GM21515 (cell line): ENCODE measurements at regions not wholly inside any gene's neighbourhood (a gene's known extent, or its start where the extent isn't known, plus 50 kb on each side); places are given as distances from the start of the nearest gene placed in this dataset.

Source experiments
- ATAC-seq: cut with Tn5 transposase; IDR thresholded peaks from one replicate; pipeline ENCODE4 v1.9.1; 2021; ENCODE audit not compliant: unreplicated experiment

GRCh38 chr2:196383799-196384198, 212.4 kb upstream of the STK17B start:
- ATAC-seq: no peak

DNA sequence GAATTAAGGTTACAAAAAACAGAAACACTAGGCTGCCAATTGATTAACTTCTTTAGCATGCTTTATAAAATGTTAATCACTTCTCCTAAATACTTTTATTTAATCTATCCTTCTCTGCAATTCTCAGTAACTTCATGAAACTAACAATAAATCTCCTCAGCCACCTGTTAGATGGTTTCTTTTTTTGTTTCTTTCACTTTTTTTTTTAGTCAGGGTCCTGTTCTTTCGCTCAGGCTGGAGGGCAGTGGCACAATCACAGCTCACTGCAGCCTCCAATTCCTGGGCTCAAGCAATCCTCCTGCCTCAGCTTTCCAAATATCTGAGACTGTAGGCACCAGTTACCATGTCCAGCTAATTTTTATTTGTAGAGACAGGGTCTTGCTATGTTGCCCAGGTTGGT, 213.4 kb upstream of the STK17B start:
- peak; percentile 50 for ATAC-seq

- ATAC-seq: no peak
These were observed 218.3 kb upstream of the STK17B start for GRCh38 chr2:196389670-196390069.

DNA sequence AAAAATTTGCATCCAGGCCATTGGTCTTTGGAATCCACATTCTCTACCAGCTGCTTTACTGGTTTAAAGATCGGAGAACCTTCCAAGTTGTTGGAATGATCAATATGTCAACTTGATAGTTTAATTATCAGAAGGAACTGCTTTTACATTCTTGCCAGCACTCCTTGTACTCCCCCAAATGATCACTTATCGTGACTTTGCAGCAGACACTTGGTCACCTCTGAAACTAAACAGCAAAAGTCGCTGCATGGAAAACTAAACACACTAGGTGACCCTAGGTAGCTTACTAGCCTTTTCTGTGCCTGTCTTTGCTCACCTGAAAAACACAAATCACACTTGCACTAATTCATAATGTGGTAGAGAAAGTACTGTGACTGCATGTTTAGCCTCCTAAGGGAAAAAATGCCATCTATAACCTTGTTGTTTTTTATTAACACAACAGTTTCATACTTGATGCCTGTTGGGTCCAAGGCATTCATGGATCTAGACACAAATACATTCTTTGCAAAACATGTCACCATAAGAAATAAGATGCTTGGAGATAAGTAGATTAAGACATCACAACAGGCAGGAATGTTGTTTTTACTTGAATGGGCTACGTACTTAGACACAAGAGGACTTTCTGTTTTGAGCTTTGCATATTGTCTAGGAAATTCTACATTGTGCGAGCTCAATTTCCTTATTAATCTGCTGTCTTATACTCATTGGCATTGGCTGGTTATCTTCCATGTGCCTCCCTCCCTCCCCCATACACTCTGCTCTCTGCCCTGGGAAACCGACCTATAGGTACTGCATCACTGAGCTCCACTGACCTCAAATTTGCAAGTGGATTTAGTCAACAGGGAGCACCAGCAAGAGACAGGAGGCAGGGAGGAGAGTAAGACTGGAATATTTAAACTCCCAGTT, 219.1 kb upstream of the STK17B start:
- ATAC-seq: no peak

GRCh38 chr2:196391149-196391479, 219.7 kb upstream of the STK17B start:
- ATAC-seq: no peak

DNA sequence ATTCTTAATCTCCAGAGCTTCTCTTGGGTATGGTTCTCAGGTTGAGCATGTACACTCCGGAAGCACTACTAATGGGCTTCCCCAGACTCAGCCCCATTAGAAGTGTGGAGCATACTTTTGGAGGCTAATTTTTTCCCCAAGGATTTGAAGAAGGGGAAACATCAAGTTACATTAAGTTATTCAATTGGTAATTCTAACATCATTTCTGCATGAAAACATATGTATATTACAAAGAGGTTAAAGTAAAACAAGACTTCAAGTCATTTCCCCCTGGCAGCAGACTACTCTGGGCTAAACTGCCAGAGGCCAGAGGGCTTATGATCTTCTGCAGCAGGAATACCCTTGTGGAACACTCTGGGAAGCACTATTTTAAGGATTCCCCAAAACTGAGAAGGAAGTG, 227.7 kb upstream of the STK17B start:
- ATAC-seq: no peak

DNA sequence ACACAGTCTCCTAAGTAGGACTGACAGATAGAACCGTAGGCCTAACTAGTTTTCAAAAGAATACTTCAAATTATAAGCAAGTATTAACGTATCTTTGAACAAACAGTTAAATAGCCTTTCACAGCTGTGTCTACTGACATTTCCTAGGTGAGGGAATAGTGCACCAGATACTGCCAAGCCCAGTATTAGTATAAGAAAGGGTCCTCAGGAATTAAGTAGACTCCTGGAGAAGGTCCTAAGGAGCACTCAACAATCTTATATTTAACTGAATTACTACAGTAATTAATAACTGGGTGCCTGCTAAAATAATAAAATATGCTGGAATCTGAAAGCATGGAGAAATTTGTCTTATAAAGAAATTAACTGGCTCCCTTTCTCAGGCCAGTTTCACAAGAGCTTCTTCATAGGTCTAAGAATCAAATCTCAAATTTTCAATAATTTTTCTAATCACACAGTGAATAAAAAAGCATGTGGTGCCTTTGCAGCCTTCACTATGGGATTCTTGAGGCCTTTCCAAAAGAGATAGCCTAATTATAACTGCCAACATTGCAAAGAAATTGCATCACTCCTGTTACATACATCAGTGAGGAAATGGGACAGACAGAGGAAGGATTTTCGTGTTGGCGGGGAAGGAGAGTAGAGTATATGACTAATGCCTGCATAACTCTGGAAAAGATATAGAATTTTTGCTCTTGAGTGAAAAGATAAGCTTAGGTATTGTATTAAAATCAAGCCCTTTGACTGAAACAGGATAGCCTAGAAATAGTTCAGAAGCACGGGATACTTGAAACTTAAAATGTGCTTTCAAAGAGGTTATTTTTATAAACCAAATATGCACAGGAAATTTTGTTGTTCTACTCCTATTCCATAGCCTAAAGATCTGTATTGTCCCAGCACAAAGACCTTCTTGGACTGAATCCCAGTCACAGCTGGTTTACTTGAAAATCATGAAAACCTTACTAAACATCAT, 228.6 kb upstream of the STK17B start:
- no peak for ATAC-seq

GRCh38 chr2:196403471-196403870, 232.1 kb upstream of the STK17B start:
- no peak for ATAC-seq

GRCh38 chr2:196404276-196404675, 232.9 kb upstream of the STK17B start:
- no peak for ATAC-seq

DNA sequence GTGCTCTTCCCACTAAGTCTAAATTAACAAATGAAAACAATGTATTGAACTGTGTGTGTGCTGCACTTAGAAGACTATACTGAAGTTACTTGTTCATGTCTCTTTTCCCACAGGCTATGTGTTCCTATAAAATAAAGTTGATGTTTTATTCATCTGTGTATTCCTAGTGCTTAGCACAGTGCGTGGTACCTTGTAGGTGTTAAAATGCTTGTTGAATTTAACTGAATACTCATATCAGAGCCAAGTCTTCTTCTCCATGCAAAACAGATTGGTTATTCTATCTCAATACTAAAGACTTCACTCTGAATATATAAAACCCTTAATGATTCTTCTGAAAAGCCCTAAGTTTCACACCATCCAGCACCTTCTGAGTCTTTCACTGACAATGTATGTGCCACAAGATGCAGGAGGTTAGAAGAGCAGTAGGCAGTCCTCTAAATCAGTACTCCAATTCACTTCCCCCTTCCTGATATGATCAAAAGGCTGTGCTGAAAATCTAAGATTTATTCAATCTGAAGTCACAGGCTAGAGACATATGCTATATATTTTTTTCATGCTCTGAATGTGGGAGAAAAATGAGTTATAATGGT, 231.7 kb upstream of the CCDC150 start:
- ATAC-seq: no peak

DNA sequence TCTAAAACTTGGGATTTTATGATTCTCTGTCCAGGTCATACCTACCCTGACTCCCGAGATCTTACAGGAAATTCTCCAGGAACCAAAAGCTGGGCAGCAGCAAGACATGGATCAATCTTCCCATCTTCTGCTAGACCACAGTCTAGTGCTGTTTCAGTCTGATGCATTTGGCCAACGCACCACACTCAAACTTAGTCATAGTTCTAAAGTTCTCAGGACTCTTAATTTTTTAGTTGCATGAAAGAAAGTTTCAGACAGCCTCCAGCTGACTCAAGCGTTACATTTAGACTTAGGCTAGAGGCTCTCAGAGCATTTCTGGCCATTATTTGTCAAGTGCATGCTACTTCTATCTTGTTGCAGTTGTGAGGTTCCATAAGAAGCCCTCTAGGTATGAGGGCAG, 230.1 kb upstream of the CCDC150 start:
- no peak for ATAC-seq

- no peak for ATAC-seq
These were observed 229.5 kb upstream of the CCDC150 start for GRCh38 chr2:196410008-196410407.

DNA sequence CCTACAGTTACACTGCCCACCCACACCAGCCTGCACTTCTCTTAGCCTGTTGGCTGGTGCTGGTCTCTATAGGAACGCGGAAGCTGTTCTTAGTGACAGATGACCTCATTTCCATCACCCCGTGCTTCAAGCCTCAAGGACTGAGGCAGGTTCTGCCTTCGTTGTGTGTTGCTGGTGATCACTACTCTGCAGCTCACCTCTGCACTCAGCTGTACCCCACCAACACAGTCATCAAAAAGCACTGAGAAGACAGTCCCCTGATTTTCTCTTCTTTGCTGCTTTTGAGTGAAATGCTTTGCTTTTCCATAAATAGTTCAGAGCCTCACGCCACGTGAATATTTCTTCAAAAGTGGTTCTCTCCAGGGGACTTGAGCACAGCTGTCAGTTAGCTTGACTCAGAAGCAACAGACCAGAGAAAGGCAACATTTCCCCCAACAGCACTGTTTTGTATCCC, 225.7 kb upstream of the CCDC150 start:
- peak; percentile 72 for ATAC-seq

DNA sequence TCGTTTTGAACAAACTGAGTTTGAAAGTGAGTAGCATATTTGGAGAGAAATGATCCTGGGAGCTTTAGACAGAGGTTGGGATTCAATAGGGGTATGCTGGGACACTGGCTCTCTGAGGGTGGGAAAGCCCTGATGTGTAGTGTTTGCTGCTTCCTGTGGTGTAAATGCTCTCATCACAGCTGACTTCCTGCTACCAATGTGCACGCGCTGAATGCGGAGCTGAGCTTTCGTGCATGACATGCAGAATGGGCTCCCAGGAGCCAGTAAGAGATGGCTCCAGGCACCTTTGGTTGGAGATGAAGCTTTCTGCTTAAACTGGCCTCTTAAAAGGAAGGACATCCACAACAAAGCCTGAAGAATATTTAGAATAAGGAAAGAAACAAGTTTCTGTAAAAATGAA, 224.1 kb upstream of the CCDC150 start:
- peak; percentile 44 for ATAC-seq

DNA sequence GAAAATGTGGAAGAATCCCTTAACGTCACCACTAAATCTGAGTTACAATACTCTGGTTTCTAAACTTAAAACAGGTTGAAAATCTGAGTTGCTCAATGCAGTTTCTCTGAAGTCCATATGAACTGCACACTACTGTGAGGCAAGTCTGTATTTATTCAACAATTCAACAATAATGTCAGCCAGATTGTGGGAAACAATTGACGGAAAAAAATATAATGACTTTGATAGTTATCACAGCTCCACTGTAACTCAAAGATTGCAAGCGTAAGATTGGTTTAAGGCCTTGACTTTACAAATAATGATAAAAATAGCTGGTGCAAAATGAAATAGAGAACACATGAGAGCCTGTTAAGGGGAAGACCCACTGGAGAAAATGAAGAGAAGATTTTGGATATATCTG, 219.4 kb upstream of the CCDC150 start:
- ATAC-seq: no peak

DNA sequence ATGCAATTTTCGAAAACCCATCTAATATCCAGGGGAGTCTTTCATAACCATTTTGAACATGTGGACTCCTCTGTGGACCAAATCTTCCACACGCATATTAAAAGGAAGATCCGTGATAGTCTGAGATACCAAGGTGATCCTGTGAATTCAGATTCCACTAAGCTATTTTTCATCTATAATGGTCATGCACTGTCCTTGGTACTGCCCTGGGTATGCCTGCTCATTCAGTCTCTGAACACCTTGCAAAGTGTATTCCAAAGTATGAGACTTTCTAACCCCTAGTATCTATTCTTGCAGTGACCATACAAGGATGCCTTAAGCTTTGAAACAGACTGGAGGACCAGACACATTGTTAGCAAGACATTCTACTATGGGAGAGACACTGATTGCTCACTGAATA, 217.6 kb upstream of the CCDC150 start:
- ATAC-seq: no peak

DNA sequence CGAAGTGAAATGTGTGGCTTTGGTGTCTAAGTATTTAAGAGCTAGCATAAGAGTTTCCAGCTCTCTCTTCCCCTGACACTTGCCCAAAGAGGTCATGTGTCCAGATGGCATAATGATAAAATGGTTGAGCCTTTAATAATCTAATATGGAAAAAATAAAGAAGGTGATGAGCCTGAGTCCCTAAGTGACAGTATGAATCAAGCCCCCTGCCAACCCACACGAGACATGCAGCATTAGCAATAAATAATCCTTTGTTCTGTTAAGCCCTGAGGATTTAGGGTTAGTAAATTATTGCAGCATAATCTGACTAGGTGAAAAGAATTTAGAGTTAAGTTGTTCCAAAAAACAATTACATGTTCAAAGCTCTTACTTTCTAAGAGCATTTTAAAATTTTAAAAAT, 217.2 kb upstream of the CCDC150 start:
- ATAC-seq: no peak

DNA sequence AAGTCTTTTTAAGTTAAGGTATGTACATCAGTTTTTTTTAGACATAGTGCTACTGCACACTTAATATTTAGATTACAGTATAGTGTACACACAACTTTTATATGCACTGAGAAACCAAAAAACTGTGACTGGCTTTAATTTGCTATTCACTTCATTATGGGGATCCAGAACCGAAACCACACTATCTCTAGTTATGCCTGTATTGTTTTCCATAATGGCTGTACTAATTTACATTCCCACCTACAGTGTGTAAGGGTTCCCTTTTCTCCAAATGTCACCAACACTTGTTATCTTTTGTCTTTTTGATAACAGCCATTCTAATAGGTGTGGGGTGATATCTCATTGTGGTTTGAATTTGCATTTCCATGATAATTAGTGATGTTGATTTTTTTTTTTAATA, 213.4 kb upstream of the CCDC150 start:
- ATAC-seq: no peak

DNA sequence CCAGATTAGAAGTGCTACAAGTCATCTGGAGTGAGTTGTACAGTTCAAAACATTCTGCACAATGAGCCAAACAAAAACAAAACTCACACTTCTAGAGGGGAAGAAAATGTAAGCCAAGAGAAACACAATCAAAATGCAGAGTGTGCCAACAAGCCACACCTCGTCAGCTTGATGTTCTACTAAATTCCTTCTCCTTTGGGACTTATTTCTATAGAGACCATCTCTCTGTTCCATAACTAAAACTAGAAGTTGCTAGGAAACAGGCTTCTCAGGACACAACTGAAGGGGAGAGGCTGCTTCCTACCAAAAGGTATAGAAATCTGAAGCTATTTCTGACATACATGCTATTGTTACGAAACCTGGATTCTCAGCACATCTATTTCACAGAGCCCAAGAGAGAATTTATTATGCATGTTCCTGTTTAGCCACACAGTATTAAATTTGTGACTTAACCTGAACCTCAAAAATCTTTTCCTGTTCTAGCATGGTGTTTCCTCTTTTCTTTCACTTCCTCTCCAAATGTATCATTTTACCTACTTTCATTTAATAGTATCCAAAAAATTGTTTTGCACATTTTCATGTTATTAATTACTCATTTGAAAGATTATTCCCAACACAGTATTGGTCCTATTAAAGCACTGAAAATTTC, 211.4 kb upstream of the CCDC150 start:
- ATAC-seq: no peak

- no peak for ATAC-seq
These were observed 208.4 kb upstream of the CCDC150 start for GRCh38 chr2:196431076-196431475.

- ATAC-seq: no peak
These were observed 207.6 kb upstream of the CCDC150 start for GRCh38 chr2:196431957-196432356.
